ENCODE measurements at regions not wholly inside any gene's neighbourhood (a gene's known extent, or its start where the extent isn't known, plus 50 kb on each side); places are given as distances from the start of the nearest gene placed in this dataset.

DNA sequence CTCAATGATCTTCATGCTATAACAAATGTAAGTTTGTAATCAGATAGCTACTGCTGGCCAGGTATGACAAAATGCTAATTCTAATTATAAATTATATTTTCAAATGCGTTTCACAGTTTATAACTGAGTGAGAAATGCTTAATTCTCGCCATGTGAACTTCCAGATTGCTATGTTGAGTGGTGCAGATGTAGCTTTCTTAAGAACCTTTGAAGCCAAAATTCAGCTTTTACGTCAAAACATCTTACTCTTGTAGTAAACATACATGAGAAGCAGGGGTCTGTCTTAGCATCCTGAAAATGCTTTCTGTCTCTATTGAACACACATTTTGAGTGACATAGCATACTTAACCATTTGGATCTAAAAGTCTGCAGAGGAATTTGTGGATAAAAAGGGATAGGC lies 176.5 kb upstream of the PRICKLE1 start:
- no peak for TF ChIP-seq EZH2 (IDR thresholded peaks at IDR 0.05; ENCODE audit: insufficient read depth, low read length)
- TF ChIP-seq, protein P1, sequence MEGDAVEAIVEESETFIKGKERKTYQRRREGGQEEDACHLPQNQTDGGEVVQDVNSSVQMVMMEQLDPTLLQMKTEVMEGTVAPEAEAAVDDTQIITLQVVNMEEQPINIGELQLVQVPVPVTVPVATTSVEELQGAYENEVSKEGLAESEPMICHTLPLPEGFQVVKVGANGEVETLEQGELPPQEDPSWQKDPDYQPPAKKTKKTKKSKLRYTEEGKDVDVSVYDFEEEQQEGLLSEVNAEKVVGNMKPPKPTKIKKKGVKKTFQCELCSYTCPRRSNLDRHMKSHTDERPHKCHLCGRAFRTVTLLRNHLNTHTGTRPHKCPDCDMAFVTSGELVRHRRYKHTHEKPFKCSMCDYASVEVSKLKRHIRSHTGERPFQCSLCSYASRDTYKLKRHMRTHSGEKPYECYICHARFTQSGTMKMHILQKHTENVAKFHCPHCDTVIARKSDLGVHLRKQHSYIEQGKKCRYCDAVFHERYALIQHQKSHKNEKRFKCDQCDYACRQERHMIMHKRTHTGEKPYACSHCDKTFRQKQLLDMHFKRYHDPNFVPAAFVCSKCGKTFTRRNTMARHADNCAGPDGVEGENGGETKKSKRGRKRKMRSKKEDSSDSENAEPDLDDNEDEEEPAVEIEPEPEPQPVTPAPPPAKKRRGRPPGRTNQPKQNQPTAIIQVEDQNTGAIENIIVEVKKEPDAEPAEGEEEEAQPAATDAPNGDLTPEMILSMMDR (IDR thresholded peaks at IDR 0.05; ENCODE audit: insufficient read depth, low read depth, low read length) = no peak
